ENCODE measurements at regions not wholly inside any gene's neighbourhood (a gene's known extent, or its start where the extent isn't known, plus 50 kb on each side); places are given as distances from the start of the nearest gene placed in this dataset.

DNA sequence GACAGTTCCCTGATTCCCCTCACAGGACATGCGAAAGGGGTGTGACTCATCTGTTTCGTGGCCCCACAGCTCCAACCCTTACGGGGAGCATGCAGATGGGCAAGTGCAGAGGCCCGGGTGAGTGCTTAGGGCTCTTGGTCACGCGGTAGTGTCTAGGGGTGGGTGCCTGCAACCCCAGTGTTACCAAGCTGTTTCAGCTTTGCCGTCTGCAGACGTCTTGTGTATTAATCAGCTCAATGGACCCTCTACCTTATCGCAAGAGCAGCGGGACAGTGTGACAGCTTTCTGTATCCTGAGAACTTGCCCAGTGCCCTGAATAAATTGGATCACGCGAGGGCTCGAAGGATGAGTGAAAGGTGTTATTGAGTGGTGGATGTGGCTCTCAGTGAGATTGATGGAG is 816.4 kb upstream of the ANO3 start:
- Histone ChIP-seq H3K4me1 (no peaks in the 10 kb centered on the region), H3K9me3 (no peaks in the 10 kb centered on the region), H3K27ac (no peak overlapping the region), H3K4me3 (no peak overlapping the region), H3K4me2 (no peak overlapping the region)
- TF ChIP-seq KDM1A (IDR thresholded peaks at IDR 0.05; ENCODE audit: low read depth) (no peak), ESRRA (IDR thresholded peaks at IDR 0.05; ENCODE audit: borderline replicate concordance, low read length) (no peak), NFE2L2 (conservative IDR thresholded peaks at IDR 0.05; ENCODE audit: low read length) (no peak)
- TF ChIP-seq, protein P1, sequence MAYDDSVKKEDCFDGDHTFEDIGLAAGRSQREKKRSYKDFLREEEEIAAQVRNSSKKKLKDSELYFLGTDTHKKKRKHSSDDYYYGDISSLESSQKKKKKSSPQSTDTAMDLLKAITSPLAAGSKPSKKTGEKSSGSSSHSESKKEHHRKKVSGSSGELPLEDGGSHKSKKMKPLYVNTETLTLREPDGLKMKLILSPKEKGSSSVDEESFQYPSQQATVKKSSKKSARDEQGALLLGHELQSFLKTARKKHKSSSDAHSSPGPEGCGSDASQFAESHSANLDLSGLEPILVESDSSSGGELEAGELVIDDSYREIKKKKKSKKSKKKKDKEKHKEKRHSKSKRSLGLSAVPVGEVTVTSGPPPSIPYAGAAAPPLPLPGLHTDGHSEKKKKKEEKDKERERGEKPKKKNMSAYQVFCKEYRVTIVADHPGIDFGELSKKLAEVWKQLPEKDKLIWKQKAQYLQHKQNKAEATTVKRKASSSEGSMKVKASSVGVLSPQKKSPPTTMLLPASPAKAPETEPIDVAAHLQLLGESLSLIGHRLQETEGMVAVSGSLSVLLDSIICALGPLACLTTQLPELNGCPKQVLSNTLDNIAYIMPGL (CRISPR knock-in tag; IDR thresholded peaks at IDR 0.05; ENCODE audit: borderline replicate concordance), result no peak
- DNase-seq (ENCODE audit: low read depth in 1 of 2, low spot score in 1 of 2) (no peak), FAIRE-seq (no peak), ATAC-seq (no peak)
- POLR2A ChIA-PET, result no interaction called here
- CTCF ChIA-PET, result no interaction called here
- WGBS (ENCODE audit: missing lambda C conversion rate), result 42% methylated on average over 13 of the region's 13 CpGs

DNA sequence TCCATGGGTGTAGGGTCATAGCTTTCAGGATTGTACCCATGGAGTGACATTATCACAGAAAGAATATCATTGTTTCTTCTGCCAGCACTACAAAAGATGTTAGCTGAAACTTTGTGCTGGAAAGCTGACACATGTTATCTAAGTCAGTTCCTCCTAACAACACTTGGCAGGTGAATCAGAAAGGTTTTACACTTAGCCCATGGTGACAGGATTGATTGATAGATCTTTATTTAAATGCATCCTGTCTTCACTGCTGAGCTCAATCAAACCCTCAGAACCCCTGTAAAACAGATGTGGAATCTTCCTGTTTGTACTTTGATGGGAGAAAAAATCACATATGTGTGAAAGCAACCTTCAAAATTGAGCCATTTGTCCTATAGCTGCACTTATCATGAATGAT is 811.5 kb upstream of the ANO3 start:
- no peak overlapping the region for H3K4me2 ChIP-seq
- TF ChIP-seq HOXA7 (CRISPR knock-in tag; IDR thresholded peaks at IDR 0.05) (no peak), KDM5A (IDR thresholded peaks at IDR 0.05) (no peak), PHF8 (IDR thresholded peaks at IDR 0.05; ENCODE audit: borderline replicate concordance, low read depth) (no peak), SMC3 (IDR thresholded peaks at IDR 0.05) (no peak), CEBPB (IDR thresholded peaks at IDR 0.05) (no peak), ZNF302 (CRISPR knock-in tag; IDR thresholded peaks at IDR 0.05) (no peak), EHMT2 (IDR thresholded peaks at IDR 0.05; ENCODE audit: low read depth) (no peak), HOXB13 (CRISPR knock-in tag; IDR thresholded peaks at IDR 0.05; ENCODE audit: low read depth) (no peak), NPAS2 (CRISPR knock-in tag; IDR thresholded peaks at IDR 0.05; ENCODE audit: borderline replicate concordance) (no peak), RARB (CRISPR knock-in tag; IDR thresholded peaks at IDR 0.05) (no peak), ATOH8 (CRISPR knock-in tag; IDR thresholded peaks at IDR 0.05; ENCODE audit: low read depth) (no peak), EP300 (IDR thresholded peaks at IDR 0.05) (no peak), CHD4 (IDR thresholded peaks at IDR 0.05; ENCODE audit: borderline replicate concordance) (no peak)
- TF ChIP-seq, protein P2, sequence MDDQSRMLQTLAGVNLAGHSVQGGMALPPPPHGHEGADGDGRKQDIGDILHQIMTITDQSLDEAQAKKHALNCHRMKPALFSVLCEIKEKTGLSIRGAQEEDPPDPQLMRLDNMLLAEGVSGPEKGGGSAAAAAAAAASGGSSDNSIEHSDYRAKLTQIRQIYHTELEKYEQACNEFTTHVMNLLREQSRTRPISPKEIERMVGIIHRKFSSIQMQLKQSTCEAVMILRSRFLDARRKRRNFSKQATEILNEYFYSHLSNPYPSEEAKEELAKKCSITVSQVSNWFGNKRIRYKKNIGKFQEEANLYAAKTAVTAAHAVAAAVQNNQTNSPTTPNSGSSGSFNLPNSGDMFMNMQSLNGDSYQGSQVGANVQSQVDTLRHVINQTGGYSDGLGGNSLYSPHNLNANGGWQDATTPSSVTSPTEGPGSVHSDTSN (IDR thresholded peaks at IDR 0.05), result no peak
- TF ChIP-seq, protein P3, sequence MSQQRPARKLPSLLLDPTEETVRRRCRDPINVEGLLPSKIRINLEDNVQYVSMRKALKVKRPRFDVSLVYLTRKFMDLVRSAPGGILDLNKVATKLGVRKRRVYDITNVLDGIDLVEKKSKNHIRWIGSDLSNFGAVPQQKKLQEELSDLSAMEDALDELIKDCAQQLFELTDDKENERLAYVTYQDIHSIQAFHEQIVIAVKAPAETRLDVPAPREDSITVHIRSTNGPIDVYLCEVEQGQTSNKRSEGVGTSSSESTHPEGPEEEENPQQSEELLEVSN (IDR thresholded peaks at IDR 0.05; ENCODE audit: borderline replicate concordance, low read depth), result no peak
- H3K4me1 ChIP-seq, result no peaks in the 10 kb centered on the region
- H3K9me3 ChIP-seq, result no peaks in the 10 kb centered on the region
- no peak overlapping the region for H3K4me3 ChIP-seq
- ChIA-PET POLR2A (no interaction called here), CTCF (no interaction called here)
- FAIRE-seq, result no peak
- ATAC-seq, result no peak
- no peak for DNase-seq (ENCODE audit: low read depth in 1 of 2, low spot score in 1 of 2)
- no peak overlapping the region for H3K27ac ChIP-seq

DNA sequence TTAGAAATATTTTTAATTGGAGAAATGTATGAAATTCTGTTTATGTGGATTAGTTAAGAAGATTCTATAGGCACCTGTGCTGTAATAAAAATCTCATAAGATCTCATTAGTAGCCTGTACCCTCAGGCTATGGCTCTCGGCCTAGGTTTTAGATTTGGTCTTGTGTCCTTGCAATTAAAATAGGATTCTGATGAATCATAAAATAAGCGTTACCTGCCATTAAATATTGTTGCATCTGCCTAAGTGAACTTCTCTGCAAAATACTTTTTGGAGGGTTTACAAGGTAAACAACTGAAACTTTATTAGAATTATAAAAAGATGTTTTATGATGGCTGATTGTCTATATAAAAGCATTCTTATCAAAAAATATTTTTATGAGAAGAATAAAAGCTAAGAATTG is 804.1 kb upstream of the ANO3 start:
- CTCF ChIA-PET, result no interaction called here
- FAIRE-seq, result no peak
- no peak for ATAC-seq

More for the DNA sequence above, 804.1 kb upstream of the ANO3 start:
- H3K27ac ChIP-seq, result no peak overlapping the region
- WGBS (ENCODE audit: missing lambda C conversion rate), result 13% methylated on average over 2 of the region's 2 CpGs
- POLR2A ChIA-PET, result no interaction called here
- TF ChIP-seq POLR2AphosphoS2 (conservative IDR thresholded peaks at IDR 0.05; ENCODE audit: low read length) (no peak), PHF8 (IDR thresholded peaks at IDR 0.05; ENCODE audit: borderline replicate concordance, low read depth) (no peak), NFE2L2 (conservative IDR thresholded peaks at IDR 0.05; ENCODE audit: low read length) (no peak), KDM5A (IDR thresholded peaks at IDR 0.05) (no peak)
- TF ChIP-seq, protein P4, sequence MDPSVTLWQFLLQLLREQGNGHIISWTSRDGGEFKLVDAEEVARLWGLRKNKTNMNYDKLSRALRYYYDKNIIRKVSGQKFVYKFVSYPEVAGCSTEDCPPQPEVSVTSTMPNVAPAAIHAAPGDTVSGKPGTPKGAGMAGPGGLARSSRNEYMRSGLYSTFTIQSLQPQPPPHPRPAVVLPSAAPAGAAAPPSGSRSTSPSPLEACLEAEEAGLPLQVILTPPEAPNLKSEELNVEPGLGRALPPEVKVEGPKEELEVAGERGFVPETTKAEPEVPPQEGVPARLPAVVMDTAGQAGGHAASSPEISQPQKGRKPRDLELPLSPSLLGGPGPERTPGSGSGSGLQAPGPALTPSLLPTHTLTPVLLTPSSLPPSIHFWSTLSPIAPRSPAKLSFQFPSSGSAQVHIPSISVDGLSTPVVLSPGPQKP (IDR thresholded peaks at IDR 0.05; ENCODE audit: low read depth, low read length), result no peak
- H3K4me3 ChIP-seq, result no peak overlapping the region
- no peak overlapping the region for H3K4me2 ChIP-seq
- no peak for DNase-seq (ENCODE audit: low read depth in 1 of 2, low spot score in 1 of 2)
- H3K4me1 ChIP-seq, result no peaks in the 10 kb centered on the region
- no peaks in the 10 kb centered on the region for H3K9me3 ChIP-seq

Data from A549 (cell line).